GM21723 (cell line): ENCODE measurements at regions not wholly inside any gene's neighbourhood (a gene's known extent, or its start where the extent isn't known, plus 50 kb on each side); places are given as distances from the start of the nearest gene placed in this dataset.

Source experiments
- ATAC-seq: cut with Tn5 transposase; IDR thresholded peaks from one replicate; pipeline ENCODE4 v1.9.1; 2021; ENCODE audit warnings: mild to moderate bottlenecking, moderate library complexity; ENCODE audit not compliant: unreplicated experiment

DNA sequence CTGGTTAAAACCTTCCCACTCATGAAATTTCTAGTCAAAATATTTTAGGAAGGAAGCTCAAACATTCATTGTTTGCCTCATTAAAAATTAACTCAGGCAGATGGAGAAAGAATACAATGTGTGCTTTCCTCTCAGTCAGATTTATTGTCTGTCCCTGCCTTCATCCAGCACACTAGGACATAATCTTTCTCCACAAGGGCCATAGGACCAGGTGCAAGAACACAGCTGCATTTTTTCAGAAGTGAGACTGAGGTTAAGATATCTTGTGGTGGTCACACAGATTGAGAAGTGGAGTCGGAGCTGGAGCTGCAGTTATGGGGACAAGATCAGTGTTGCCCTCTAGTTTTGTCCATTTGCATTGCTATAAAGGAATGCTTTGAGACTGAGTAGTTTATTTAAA, 666.3 kb downstream of the CCSER2 start:
- no peak for ATAC-seq

DNA sequence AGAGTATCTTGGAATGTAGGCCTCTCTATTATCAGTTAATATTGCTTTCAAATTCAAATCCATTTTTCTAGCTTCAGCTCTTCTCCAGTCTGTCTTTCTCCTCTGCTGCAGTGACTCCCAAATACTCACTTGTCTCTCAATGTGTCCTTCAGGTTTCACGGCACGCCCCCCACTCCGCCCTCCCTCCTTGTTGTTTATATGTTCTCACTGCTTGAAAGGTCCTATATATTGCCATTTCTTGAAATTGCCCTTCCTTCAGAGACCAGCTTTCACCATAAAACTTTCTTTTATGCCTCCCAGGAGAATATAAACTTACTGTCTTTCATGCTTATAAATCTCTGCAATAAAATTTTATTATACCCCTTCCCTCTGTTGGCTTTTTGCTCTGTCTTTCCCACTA, 668.2 kb downstream of the CCSER2 start:
- ATAC-seq: no peak

GRCh38 chr10:84997870-84998269, 669.5 kb downstream of the CCSER2 start:
- no peak for ATAC-seq

DNA sequence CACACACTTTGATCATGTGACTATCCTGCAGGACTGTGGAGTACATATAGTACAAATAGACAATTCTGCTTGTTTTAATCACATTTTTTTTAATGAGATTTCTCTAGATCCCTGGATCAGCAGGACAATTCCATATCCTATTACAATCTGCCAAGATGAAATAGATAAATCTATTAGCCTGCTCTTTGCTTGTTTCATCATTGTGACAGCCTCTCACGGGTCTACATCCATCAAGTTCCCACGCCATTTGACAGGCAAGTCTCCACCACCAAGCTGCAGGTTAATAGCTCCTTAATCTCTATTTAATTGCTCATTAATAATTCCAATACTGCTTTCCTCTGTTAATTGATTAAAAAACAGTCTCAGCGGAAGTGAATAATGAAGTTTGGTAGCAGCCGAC, 671.5 kb downstream of the CCSER2 start:
- ATAC-seq: no peak

DNA sequence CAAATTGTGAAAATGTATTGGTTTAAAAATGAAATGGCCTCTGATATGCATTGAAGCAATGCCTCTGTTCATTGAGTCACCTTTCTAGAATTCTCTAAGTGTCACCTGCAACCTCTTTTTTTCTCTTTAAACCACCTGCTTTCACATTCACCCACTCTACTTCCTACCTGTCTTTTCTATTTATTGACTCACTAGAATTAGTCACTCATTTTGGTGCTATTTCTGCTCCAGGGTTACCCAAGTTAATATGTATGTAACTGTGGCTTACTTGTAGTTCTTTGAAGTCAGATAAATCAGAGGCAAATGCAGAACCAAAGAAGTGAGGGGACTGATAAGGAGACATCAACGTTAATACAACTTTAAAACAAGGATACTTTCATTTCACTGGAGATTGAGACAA, 674.7 kb downstream of the CCSER2 start:
- no peak for ATAC-seq

- ATAC-seq: no peak
These were observed 680.2 kb downstream of the CCSER2 start for GRCh38 chr10:85008488-85009184.

DNA sequence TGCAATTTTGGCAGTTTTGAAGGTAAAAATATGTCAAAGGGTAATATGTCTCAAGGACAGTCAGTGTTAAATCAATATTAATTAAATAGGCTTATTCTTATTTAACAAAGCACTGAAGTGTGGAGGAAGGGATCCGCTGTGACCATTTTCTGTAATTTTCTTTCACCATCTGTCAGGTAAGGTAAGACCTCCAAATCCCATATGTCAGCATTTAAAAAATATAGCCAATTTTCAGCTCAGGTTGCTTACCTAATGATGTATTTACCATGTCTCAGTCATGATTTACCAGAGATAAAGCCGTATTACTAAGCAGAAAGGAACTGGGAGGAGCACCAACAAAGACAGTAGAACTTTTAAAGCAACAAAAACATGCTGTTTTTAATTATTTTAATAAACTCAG, 683.9 kb downstream of the CCSER2 start:
- ATAC-seq: no peak

DNA sequence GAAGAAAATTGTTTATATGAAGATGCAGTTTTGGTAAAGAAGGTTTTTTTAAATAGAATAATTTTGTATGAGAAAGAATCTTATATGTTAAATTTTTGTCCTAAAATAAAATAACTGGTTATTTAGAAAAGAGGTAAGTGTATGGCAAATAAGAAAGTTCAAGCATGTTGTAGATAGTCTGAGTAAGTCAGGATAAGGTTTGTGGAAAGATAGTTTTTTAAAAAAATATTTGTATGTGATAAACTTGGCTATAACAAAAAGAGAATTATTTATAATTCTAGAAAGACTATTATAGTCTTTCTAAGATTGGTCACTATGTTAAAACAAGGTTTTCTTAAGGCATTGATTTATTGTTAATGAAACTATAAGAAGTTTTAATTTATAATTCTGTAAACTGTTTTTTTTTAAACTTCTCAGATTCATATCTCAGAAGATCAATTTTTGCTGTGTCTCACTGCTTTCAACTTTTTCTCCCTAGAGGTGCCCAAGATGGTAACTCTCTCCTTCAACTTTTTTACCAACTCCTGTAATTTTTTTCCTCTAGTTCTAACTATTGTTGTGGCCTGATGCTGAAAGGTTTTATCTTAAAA, 698.6 kb downstream of the CCSER2 start:
- no peak for ATAC-seq

DNA sequence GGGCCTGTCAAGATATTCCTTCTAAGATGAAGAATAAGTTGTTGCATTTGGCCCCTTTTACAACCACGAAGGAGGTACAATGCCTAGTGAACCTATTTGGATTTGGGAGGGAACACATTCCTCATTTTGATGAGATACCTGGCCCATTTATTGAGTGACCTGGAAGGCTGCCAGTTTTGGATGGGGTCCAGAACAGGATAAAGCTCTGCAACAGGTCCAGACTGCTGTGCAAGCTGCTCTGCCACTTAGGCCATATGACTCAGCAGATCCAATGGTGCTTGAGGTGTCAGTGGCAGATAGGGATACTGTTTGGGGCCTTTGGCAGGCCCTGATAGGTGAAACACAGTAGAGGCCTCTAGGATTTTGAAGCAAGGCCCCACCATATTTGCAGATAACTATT, 704.6 kb downstream of the CCSER2 start:
- no peak for ATAC-seq

GRCh38 chr10:85036661-85037060, 708.3 kb downstream of the CCSER2 start:
- no peak for ATAC-seq

- ATAC-seq: no peak
These were observed 710.9 kb downstream of the CCSER2 start for GRCh38 chr10:85039311-85039710.

- no peak for ATAC-seq
These were observed 714.8 kb downstream of the CCSER2 start for GRCh38 chr10:85043207-85043606.

- ATAC-seq: no peak
These were observed 716.7 kb downstream of the CCSER2 start for GRCh38 chr10:85045046-85045445.

GRCh38 chr10:85047170-85047834, 718.9 kb downstream of the CCSER2 start:
- ATAC-seq: no peak

DNA sequence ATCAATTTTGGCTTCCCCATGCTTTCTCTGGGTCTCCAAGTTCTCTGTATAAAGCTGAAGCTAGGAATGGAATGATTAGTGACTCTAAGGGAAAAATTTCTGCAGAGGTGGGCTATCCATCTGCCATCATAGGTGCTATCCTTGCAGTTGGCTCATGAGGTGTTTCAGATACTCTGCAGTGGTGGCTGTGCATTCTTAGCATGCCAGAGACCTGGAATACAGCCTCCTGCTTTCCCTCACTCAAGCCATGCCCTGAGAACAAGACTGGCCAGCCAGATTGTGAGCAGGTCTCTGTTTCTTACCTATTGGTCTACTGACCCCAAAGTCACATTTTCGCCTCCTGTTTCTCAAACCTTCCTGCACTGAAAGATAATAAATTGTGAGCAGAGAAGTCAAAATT, 719.6 kb downstream of the CCSER2 start:
- ATAC-seq: no peak

GRCh38 chr10:85048644-85049043, 720.3 kb downstream of the CCSER2 start:
- no peak for ATAC-seq

- ATAC-seq: no peak
These were observed 732.6 kb downstream of the CCSER2 start for GRCh38 chr10:85060944-85061343.

GRCh38 chr10:85061401-85061800, 733.0 kb downstream of the CCSER2 start:
- ATAC-seq: no peak

DNA sequence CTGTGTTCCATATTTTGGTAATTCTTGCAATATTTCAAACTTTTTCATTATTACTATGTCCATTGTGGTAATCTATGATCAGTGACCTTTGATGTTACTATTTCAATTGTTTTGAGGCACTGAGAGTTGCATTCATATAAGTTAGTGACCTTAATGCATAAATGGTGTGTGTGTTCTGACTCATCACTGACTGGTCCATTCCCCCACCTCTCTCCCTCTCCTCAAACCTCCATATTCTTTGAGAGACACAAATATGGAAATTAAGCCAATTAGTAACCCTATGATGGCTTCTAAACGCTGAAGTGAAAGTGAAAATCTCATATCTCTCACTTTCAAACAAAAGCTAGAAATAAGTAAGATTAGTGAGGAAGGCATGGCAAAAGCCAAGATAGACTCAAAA, 739.6 kb downstream of the CCSER2 start:
- no peak for ATAC-seq

GRCh38 chr10:85080934-85081333, 752.5 kb downstream of the CCSER2 start:
- no peak for ATAC-seq

- no peak for ATAC-seq
These were observed 770.6 kb downstream of the CCSER2 start for GRCh38 chr10:85098835-85099521.

- ATAC-seq: no peak
These were observed 772.1 kb downstream of the CCSER2 start for GRCh38 chr10:85100495-85100894.
